ENCODE measurements at regions not wholly inside any gene's neighbourhood (a gene's known extent, or its start where the extent isn't known, plus 50 kb on each side); places are given as distances from the start of the nearest gene placed in this dataset.

DNA sequence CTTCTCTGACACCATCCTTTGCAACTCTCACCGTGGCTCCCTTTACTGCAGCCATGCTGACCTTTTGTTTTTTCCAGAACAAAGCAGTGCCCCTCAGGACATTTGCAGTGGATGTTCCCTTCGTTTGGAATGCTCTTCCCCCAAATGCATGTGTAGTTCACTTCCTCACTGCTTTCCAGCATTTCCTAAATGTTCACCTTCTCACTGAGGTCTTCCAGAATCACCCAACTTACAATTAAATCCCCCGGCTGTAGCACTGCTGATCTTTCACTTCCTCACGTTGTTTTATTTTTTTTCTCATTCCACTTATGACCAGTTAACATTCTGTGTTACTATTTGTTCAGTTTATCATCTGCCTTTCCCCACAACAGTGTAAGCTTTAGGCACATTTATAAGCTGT is 73.1 kb downstream of the GASK1B start:
- TF ChIP-seq, protein P1, sequence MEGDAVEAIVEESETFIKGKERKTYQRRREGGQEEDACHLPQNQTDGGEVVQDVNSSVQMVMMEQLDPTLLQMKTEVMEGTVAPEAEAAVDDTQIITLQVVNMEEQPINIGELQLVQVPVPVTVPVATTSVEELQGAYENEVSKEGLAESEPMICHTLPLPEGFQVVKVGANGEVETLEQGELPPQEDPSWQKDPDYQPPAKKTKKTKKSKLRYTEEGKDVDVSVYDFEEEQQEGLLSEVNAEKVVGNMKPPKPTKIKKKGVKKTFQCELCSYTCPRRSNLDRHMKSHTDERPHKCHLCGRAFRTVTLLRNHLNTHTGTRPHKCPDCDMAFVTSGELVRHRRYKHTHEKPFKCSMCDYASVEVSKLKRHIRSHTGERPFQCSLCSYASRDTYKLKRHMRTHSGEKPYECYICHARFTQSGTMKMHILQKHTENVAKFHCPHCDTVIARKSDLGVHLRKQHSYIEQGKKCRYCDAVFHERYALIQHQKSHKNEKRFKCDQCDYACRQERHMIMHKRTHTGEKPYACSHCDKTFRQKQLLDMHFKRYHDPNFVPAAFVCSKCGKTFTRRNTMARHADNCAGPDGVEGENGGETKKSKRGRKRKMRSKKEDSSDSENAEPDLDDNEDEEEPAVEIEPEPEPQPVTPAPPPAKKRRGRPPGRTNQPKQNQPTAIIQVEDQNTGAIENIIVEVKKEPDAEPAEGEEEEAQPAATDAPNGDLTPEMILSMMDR (conservative IDR thresholded peaks at IDR 0.05; ENCODE audit: low read depth, low read length): no peak
- TF ChIP-seq EZH2phosphoT487 (IDR thresholded peaks at IDR 0.05; ENCODE audit: borderline replicate concordance, low read length) (no peak), EZH2 (IDR thresholded peaks at IDR 0.05; ENCODE audit: low read length, unreplicated experiment) (no peak)
